DOHH2 (cell line): ENCODE measurements at regions not wholly inside any gene's neighbourhood (a gene's known extent, or its start where the extent isn't known, plus 50 kb on each side); places are given as distances from the start of the nearest gene placed in this dataset.

ENCODE experiments used
- EZH2phosphoT487 ChIP-seq: fragments of 200-600 bp; sonication (generic); IDR thresholded peaks from 2 replicates; pipeline ENCODE4 v1.6.1; 2017; ENCODE audit warnings: borderline replicate concordance, mild to moderate bottlenecking, antibody characterized with exemption, low read length, moderate library complexity, mixed read lengths
- TF ChIP-seq, protein P1 (sequence below): fragments of 200-600 bp; sonication (generic); IDR thresholded peaks from one replicate; pipeline ENCODE4 v1.5.1; 2014; ENCODE audit warnings: antibody characterized with exemption, mild to moderate bottlenecking, low read depth, low read length; ENCODE audit not compliant: poor library complexity, severe bottlenecking

DNA sequence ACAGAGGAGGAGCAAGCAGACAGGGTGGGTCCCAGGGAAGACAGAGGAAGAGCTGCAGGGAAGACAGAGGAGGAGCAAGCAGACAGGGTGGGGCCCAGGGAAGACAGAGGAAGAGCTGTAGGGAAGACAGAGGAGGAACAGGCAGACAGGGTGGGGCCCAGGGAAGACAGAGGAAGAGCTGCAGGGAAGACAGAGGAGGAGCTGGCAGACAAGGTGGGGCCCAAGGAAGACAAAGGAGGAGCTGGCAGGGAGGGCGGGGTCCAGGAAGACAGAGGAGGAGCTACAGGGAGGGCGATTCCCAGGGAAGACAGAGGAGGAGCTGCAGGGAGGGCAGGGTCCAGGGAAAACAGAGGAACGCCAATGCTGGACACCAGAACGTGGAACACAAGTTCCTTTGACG lies 66.5 kb downstream of the PLXNA1 start:
- TF ChIP-seq, protein P1, sequence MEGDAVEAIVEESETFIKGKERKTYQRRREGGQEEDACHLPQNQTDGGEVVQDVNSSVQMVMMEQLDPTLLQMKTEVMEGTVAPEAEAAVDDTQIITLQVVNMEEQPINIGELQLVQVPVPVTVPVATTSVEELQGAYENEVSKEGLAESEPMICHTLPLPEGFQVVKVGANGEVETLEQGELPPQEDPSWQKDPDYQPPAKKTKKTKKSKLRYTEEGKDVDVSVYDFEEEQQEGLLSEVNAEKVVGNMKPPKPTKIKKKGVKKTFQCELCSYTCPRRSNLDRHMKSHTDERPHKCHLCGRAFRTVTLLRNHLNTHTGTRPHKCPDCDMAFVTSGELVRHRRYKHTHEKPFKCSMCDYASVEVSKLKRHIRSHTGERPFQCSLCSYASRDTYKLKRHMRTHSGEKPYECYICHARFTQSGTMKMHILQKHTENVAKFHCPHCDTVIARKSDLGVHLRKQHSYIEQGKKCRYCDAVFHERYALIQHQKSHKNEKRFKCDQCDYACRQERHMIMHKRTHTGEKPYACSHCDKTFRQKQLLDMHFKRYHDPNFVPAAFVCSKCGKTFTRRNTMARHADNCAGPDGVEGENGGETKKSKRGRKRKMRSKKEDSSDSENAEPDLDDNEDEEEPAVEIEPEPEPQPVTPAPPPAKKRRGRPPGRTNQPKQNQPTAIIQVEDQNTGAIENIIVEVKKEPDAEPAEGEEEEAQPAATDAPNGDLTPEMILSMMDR = no peak
- TF ChIP-seq EZH2phosphoT487 = no peak
